ENCODE measurements at regions not wholly inside any gene's neighbourhood (a gene's known extent, or its start where the extent isn't known, plus 50 kb on each side); places are given as distances from the start of the nearest gene placed in this dataset.

GRCh38 chr2:88281302-88282217 lies 111.4 kb downstream of the THNSL2 start:
- no peak overlapping the region for H2AFZ ChIP-seq (ENCODE audit: control insufficient read depth, low read depth, low read length)
- no peak overlapping the region for H3K4me3 ChIP-seq
- SMC1A ChIA-PET (ENCODE audit: uncharacterized antibody, unreplicated experiment): no interaction called here
- no peaks in the 10 kb centered on the region for H3K79me2 ChIP-seq (ENCODE audit: control insufficient read depth, insufficient read depth, low read length)
- ATAC-seq (no peak), FAIRE-seq (no peak), DNase-seq (ENCODE audit: low read depth, low spot score) (no peak)
- no peaks in the 10 kb centered on the region for H3K4me1 ChIP-seq (ENCODE audit: control insufficient read depth, insufficient read depth, low read length)
- no peaks in the 10 kb centered on the region for H3K27me3 ChIP-seq (replicated peaks in 1 of 2; ENCODE audit: control insufficient read depth in 2 of 2, insufficient read depth in 2 of 2, low read length in 1 of 2)
- no peak overlapping the region for H3K27ac ChIP-seq (ENCODE audit: control insufficient read depth, insufficient read depth)
- no peak overlapping the region for H3K9ac ChIP-seq (ENCODE audit: control insufficient read depth, insufficient read depth, low read length)
- H3K4me2 ChIP-seq (ENCODE audit: control insufficient read depth, insufficient read depth): no peak overlapping the region
- H4K20me1 ChIP-seq (ENCODE audit: control insufficient read depth, insufficient read depth): no peaks in the 10 kb centered on the region
- no TSS peak for BruUV-seq (replicated peaks)
- no peaks in the 10 kb centered on the region; the same call in 2 of the 3 replicates for H3K9me3 ChIP-seq (replicated peaks; ENCODE audit: control insufficient read depth, insufficient read depth, low read length)
- POLR2A ChIA-PET: no interaction called here
- CTCF ChIA-PET: no interaction called here
- RAD21 ChIA-PET (ENCODE audit: unreplicated experiment): no interaction called here
- intact Hi-C loops (cut with micrococcal nuclease; ENCODE audit: unreplicated experiment): no loop called here
- WGBS (ENCODE audit: insufficient coverage, insufficient replicate concordance, low lambda C conversion rate, missing lambda C conversion rate): 19% methylated on average over 6 of the region's 6 CpGs
- in situ Hi-C loops (cut with MboI): no loop called here
- H3K36me3 ChIP-seq (ENCODE audit: control insufficient read depth in 2 of 2, insufficient read depth in 2 of 2, low read length in 1 of 2): no peaks in the 10 kb centered on the region
- TF ChIP-seq REST (IDR thresholded peaks at IDR 0.05; ENCODE audit: low read depth, low read length) (no peak), TBL1XR1 (IDR thresholded peaks at IDR 0.05; ENCODE audit: low read depth, low read length) (no peak), LARP7 (IDR thresholded peaks at IDR 0.05) (no peak), NBN (IDR thresholded peaks at IDR 0.05) (no peak), SMAD5 (IDR thresholded peaks at IDR 0.05; ENCODE audit: low read depth) (no peak), BHLHE40 (IDR thresholded peaks at IDR 0.05; ENCODE audit: borderline replicate concordance in 1 of 2, low read depth in 2 of 2, low read length in 1 of 2) (no peak), KLF5 (IDR thresholded peaks at IDR 0.05; ENCODE audit: partially characterized antibody) (no peak), YBX1 (IDR thresholded peaks at IDR 0.05) (no peak), MYC (IDR thresholded peaks at IDR 0.05; ENCODE audit: insufficient read depth, insufficient read length, insufficient replicate concordance, low read length, severe bottlenecking) (no peak), IRF4 (IDR thresholded peaks at IDR 0.05; ENCODE audit: low read depth, low read length) (no peak)
- TF ChIP-seq, protein P1, sequence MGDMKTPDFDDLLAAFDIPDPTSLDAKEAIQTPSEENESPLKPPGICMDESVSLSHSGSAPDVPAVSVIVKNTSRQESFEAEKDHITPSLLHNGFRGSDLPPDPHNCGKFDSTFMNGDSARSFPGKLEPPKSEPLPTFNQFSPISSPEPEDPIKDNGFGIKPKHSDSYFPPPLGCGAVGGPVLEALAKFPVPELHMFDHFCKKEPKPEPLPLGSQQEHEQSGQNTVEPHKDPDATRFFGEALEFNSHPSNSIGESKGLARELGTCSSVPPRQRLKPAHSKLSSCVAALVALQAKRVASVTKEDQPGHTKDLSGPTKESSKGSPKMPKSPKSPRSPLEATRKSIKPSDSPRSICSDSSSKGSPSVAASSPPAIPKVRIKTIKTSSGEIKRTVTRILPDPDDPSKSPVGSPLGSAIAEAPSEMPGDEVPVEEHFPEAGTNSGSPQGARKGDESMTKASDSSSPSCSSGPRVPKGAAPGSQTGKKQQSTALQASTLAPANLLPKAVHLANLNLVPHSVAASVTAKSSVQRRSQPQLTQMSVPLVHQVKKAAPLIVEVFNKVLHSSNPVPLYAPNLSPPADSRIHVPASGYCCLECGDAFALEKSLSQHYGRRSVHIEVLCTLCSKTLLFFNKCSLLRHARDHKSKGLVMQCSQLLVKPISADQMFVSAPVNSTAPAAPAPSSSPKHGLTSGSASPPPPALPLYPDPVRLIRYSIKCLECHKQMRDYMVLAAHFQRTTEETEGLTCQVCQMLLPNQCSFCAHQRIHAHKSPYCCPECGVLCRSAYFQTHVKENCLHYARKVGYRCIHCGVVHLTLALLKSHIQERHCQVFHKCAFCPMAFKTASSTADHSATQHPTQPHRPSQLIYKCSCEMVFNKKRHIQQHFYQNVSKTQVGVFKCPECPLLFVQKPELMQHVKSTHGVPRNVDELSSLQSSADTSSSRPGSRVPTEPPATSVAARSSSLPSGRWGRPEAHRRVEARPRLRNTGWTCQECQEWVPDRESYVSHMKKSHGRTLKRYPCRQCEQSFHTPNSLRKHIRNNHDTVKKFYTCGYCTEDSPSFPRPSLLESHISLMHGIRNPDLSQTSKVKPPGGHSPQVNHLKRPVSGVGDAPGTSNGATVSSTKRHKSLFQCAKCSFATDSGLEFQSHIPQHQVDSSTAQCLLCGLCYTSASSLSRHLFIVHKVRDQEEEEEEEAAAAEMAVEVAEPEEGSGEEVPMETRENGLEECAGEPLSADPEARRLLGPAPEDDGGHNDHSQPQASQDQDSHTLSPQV (IDR thresholded peaks at IDR 0.05): no peak
- TF ChIP-seq, protein P2, sequence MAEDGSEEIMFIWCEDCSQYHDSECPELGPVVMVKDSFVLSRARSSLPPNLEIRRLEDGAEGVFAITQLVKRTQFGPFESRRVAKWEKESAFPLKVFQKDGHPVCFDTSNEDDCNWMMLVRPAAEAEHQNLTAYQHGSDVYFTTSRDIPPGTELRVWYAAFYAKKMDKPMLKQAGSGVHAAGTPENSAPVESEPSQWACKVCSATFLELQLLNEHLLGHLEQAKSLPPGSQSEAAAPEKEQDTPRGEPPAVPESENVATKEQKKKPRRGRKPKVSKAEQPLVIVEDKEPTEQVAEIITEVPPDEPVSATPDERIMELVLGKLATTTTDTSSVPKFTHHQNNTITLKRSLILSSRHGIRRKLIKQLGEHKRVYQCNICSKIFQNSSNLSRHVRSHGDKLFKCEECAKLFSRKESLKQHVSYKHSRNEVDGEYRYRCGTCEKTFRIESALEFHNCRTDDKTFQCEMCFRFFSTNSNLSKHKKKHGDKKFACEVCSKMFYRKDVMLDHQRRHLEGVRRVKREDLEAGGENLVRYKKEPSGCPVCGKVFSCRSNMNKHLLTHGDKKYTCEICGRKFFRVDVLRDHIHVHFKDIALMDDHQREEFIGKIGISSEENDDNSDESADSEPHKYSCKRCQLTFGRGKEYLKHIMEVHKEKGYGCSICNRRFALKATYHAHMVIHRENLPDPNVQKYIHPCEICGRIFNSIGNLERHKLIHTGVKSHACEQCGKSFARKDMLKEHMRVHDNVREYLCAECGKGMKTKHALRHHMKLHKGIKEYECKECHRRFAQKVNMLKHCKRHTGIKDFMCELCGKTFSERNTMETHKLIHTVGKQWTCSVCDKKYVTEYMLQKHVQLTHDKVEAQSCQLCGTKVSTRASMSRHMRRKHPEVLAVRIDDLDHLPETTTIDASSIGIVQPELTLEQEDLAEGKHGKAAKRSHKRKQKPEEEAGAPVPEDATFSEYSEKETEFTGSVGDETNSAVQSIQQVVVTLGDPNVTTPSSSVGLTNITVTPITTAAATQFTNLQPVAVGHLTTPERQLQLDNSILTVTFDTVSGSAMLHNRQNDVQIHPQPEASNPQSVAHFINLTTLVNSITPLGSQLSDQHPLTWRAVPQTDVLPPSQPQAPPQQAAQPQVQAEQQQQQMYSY (CRISPR knock-in tag; IDR thresholded peaks at IDR 0.05): no peak
